T-helper 1 cell (primary cell): ENCODE measurements at regions not wholly inside any gene's neighbourhood (a gene's known extent, or its start where the extent isn't known, plus 50 kb on each side); places are given as distances from the start of the nearest gene placed in this dataset.
"Not testable (repeated sequence)": the region's sequence is repeated elsewhere in the genome, so short reads cannot be mapped to it uniquely, and the experiment has no call there.

Experiments used
- DNase-seq, 5 donors: peaks; one replicate each; pipeline ENCODE4 v3.0.0-alpha.2; 2012 to 2020

GRCh38 chr16:24624102-24624501 is 84.7 kb downstream of the RBBP6 start:
- DNase-seq, result no peak

DNA sequence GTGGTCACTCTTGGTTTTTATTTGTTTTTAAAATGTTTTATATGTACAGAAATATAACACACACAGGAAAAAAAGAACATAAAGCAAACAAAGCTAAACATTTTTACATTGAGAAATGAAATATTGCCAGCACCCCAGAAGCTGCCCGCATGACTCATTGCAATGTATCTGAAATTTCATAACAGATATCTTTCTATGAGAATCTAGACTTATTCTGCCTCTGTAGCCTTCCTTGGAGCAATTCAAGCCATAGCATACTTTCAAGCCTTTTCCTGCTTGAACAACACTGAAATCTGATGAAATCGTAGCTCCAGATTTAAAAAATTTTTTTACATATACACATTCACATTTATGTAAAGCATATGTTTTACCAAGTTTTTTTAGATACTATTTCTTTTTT is 86.9 kb downstream of the RBBP6 start:
- no peak for DNase-seq

DNA sequence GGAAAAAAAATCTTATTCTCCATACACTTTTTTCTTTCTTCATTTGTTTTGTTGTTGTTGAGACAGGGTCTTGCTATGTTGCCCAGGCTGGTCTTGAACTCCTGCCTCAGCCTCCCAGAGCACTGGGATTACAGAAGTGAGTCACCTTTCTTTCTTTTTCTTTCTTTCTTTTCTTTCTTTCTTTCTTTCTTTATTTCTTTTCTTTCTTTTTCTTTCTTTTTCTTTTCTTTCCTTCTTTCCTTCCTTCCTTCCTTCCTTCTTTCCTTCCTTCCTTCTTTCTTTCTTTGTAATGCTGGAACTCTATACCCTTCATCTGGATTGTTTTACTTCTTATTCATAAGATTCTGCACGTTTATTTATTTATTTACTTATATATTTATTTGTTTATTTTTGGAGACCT is 94.5 kb upstream of the TNRC6A start:
- DNase-seq, result no peak

DNA sequence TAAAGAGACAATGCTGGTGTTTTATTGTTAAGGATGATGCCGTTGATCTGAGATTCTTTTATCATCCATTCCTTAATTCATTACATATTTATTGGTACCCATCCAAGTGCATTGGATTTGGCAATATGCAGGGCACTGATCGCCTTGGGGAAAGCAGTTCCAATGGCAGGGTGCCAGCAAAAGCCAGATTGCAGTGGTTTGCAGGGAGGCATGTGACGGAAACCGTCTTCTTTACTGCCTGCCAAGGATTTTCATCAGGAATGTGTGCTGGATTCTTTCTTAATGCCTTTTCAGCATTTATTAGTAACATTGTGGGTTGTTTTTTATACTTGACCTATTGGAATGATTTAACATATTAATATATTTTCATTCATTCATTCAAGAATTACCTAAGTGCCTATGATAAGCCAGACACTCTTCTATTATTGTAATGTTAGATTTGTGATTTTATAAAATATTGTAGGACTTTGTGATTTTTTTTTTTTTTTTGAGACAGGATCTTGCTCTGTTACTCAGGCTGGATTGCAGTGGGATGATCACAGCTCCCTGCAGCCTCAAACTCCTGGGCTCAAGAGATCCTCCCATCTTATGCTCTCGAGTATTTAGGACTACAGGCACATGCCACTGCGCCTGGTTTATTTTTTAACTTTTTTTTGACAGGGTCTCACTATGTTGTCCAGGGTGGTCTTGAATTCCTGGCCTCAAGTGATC is 93.4 kb upstream of the TNRC6A start:
- no peak for DNase-seq

- DNase-seq, result no peak
Observed at GRCh38 chr16:24639769-24640168, 89.7 kb upstream of the TNRC6A start.

DNA sequence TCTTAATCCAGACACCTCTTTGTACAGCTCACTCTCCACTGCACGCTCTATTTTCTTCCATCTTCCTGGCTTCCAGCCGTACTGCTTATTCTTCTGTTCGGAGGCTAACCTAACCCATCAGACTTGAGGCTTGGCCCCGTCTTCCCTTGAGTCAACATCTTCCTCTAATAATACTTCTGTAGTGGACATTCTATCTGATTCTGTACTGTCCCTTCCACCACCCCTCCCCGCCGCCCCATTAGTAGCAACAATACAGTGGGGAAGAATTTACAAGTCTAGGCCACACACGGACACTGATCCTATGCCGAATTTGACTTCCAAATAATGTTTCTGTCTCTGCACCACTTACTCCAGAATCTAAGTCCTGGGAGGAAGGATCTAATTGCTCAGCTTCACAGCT is 86.0 kb upstream of the TNRC6A start:
- DNase-seq, result no peak

DNA sequence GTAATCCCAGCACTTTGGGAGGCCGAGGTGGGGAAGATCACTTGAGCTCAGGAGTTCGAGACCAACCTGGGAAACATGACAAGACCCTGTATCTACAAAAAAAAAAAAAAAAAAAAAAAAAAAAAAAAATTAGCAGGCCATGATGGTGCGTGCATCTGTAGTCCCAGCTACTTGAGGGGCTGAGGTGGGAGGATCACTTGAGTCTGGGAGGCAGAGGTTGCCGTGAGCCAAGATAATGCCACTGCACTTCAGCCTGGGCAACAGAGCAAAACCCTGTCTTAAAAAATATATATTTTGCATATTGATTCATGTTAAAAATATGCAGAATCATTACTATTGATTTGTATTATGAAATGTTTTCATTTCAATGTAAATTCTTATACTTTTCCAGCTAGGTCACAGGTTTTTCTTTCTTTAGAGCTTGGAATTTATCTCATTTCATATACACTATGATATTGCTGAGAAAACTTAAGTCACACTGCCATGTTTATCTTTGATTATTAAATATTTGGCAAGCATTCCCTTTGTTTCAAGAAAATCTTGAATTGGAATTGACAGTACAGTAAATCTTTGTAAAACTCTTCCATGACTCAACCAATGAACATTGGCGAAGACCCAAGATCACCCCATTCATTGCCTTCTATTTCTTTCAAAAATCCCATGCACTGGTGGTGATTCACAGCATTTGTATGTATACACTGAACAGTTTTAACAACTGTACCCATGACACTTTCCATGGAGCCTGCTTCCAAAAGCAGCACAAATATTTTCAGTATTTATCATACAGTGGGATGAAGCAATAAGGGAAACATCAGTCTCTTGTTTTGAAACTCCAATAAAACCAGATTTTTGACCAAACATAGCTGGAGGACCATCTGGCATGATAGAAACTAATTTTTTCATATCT is 83.5 kb upstream of the TNRC6A start:
- no peak for DNase-seq

DNA sequence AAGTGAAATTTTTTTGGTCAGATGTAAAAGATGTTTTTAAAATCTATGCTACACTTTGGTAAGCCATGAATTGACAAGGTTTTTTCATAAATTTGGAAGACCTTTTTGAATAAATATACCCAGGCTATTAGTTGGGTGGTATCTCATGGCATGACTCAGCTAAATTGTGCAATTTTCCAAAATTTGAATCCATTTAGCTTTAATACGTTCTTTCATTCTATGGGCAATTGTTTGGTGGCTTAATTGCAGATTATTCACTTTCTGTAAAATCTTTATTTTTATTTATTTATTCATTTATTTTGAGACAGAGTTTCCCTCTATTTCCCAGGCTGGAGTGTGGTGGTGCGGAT is 82.8 kb upstream of the TNRC6A start:
- no peak for DNase-seq

DNA sequence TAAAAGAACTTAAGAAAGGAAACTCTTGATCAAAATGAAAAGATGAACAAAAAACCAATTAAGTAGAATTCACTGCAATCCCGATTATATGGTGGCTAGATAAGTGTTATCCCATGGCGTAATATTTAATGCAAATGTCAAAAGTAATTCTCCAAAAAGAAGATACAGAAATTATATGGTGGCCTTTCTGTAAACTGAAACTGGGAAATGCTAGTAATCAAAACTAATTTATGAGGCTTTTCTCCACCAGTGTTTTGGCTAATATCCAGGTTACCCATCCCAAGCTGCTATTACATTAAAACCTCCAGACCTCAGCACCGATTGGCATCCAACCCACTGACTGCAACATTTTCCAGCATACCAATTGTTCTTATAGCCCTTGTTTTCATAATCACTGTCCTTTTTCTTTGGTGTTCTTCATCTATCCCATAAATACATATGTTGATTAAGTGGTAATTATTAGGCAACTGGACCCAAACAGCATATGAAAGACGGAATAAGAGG is 77.2 kb upstream of the TNRC6A start:
- DNase-seq, result no peak

DNA sequence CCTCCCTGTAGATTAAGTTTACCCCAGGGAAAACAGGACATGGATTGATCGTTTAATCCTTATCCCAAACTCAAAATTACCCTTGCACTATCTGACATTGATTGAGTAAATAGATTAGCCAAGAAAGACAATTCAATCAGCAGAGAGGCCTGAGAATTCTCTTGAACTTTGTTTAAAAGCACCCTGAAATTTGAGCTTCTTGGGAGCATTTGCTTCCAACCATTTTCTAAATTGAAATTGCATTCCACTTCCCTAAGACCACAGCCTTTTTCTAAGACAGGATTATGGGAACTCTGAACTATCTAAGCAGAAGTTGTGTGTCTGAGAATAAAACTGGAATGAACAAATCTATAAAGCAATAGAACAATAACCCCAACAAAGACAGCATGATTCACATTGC is 76.6 kb upstream of the TNRC6A start:
- DNase-seq, result no peak

DNA sequence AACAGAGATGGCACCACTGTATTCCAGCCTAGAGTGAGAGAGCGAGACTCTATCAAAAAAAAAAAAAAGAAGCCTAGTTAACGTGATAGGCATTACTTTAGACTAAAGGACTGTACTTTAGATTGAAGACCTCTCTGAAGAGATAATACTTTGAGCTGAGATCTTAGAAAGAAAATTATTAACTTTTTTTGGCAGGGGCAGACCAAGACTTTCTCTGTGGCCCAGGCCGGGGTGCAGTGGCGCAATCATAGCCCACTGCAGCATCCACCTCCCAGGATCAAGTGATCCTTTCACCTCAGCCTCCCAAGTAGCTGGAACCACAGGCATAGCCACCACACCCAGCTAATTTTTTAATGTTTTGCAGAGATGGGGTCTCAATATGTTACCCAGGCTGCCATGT is 75.7 kb upstream of the TNRC6A start:
- no peak for DNase-seq

- DNase-seq, result not testable (repeated sequence)
Observed at GRCh38 chr16:24665942-24666341, 63.5 kb upstream of the TNRC6A start.

DNA sequence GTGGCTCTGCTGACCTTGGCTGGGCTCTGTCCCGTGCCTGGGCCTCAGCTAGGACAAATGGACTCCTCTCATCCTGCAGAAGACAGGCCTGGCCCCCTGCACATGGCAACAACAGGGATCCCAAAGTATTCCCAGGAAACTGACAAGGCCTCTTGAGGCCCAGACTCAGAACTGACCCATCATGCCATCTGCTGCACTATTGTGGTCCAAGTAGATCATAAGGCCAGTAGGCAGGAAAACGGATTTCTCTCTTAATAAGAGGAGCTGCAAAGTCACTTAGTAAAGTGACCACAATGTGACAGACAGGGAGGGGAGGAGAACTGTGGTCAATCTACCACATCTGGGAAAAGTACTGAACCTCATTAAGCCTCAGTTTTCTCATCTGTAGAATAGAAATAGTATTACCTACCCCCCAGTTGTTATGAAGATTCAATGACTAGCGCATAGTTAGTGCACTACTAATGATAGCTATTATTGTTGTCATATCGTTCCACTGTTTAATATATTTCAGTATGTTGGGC is 62.1 kb upstream of the TNRC6A start:
- no peak for DNase-seq

DNA sequence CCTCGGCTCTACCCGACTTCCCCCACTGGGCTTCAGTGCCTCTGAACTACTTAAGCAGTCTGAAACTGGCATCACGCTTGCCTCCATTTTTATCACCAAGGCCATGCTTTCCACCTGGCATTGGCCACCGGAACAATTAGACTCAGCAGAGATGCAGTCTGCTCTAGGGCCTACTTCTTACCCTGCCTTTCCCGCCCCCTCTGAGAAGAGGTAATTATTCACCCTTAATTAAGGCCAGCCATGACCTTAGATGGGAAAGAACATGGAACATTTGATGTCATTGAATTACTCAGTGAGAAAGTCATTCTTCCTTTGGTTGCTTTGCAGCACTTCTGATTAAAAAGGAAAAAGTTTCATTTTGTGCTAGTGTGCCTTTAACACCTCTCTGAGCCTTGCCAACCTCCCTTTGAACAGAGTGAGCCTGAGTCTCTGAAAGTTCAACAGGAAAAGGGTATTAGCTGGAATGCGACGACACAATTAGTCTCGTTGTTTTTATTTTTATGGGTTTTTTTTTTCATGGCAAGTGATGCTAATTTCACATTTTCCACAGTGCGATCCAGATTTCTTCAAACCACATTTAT is 60.9 kb upstream of the TNRC6A start:
- DNase-seq, result peak in 1 of 5 donors; percentile 10

GRCh38 chr16:24670623-24671454 is 58.6 kb upstream of the TNRC6A start:
- DNase-seq, result no peak

GRCh38 chr16:24671455-24671954 is 57.9 kb upstream of the TNRC6A start:
- no peak for DNase-seq

DNA sequence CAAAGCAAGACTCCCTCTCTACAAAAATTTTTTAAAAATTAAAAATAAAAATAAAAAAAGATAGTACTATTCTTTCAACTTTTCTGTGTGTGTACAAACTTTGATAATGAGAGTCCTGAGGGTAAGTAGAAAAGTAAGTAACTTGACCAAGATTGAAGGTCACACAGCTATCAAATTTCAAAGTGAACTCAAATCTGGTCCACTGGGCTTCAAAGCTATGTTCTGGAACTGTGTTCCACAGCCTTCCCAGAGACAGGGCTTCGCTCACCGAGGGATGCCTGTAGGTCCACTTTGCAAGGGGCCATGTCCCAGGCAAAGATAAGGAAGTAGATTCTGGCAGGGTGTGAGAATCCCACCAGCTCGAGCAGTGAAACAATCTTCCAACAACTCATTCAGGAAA is 56.3 kb upstream of the TNRC6A start:
- DNase-seq, result no peak

DNA sequence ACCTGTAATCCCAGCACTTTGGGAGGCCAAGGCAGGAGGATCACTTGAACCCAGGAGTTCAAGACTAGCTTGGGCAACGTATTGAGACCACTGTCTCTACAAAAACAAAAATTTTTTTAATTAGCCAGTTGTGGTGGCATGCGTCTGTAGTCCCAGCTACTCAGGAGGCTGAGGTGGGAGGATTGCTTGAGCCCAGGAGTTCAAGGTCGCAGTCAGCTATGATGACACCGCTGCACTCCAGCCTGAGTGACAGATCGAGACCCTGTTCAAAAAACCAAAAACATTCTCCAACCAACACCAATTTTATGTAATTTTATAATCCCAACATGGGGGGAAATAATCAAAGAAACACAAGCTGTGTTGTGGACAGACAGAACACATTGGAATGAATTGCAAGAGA is 54.6 kb upstream of the TNRC6A start:
- DNase-seq, result no peak

GRCh38 chr16:24677388-24677787 is 52.1 kb upstream of the TNRC6A start:
- no peak for DNase-seq
